Lung (tissue), 11 donors: ENCODE measurements at regions not wholly inside any gene's neighbourhood (a gene's known extent, or its start where the extent isn't known, plus 50 kb on each side); places are given as distances from the start of the nearest gene placed in this dataset.

Experiments used
- ATAC-seq: fragments of 200-7000 bp; cut with Tn5 transposase; one replicate; pipeline ENCODE4 v1.9.1; 2020; ENCODE audit warnings: moderate number of reproducible peaks; ENCODE audit not compliant: insufficient read depth, low FRiP score
- DNase-seq, 3 donors: peaks; one replicate each; pipeline ENCODE4 v3.0.0-alpha.2; 2013 to 2017
- H3K27ac ChIP-seq, 2 donors: one replicate each; pipeline ENCODE4 v1.5.1; 2013; ENCODE audit warnings: mild to moderate bottlenecking in 2 of 2, moderate library complexity in 2 of 2, control low read depth in 1 of 2, inconsistent platforms in 1 of 2, low read depth in 1 of 2, low read length in 1 of 2
- H3K27me3 ChIP-seq, 3 donors: one replicate each; pipeline ENCODE4 v1.5.1; 2013; ENCODE audit warnings: low read length in 2 of 3; ENCODE audit not compliant: control insufficient read depth in 3 of 3, insufficient read depth in 3 of 3
- H3K36me3 ChIP-seq, 4 donors: one replicate each; pipeline ENCODE4 v1.5.1; 2013; ENCODE audit warnings: low read length in 4 of 4, mild to moderate bottlenecking in 1 of 4, moderate library complexity in 1 of 4; ENCODE audit not compliant: control insufficient read depth in 4 of 4, insufficient read depth in 4 of 4
- H3K4me1 ChIP-seq, 5 donors: one replicate each; pipeline ENCODE4 v1.5.1; 2013; ENCODE audit warnings: low read length in 5 of 5, mild to moderate bottlenecking in 2 of 5, moderate library complexity in 1 of 5; ENCODE audit not compliant: control insufficient read depth in 5 of 5, insufficient read depth in 5 of 5
- H3K4me3 ChIP-seq: one replicate; pipeline ENCODE4 v1.5.1; 2013; ENCODE audit warnings: mild to moderate bottlenecking, control low read depth, moderate library complexity
- H3K9ac ChIP-seq, 2 donors: one replicate each; pipeline ENCODE4 v1.5.1; 2013; ENCODE audit warnings: low read length in 2 of 2, control low read depth in 1 of 2; ENCODE audit not compliant: insufficient read depth in 1 of 2
- H3K9me3 ChIP-seq, 4 donors: one replicate each; pipeline ENCODE4 v1.5.1; 2013; ENCODE audit warnings: low read length in 3 of 4, mild to moderate bottlenecking in 1 of 4, moderate library complexity in 1 of 4; ENCODE audit not compliant: control insufficient read depth in 4 of 4, insufficient read depth in 3 of 4
- WGBS, 2 donors: extraction: QIAGEN DNeasy Blood & Tissue Kit; methylation state at CpG; one replicate each; pipeline ENCODE4 v1.1.7; 2013; 5-methylcytosine and 5-hydroxymethylcytosine counted together
- TF ChIP-seq, protein P1 (sequence below): IDR thresholded peaks from 2 replicates; pipeline ENCODE4 v1.5.1; 2012; ENCODE audit warnings: mild to moderate bottlenecking; ENCODE audit errors: control extremely low read depth, extremely low read depth
- donor health status: control.
- donor health status: control.
- donor health status: Bipolar disorder and iron deficiency.
- donor health status: healthy.
- donor health status: DM: yes; HTN: yes; CAD: no.

GRCh38 chr11:109747839-109748238 lies 325.8 kb downstream of the C11orf87 start:
- peak; percentile 63 for ATAC-seq
- no peak overlapping the region for H3K4me3 ChIP-seq
- H3K27me3 ChIP-seq = no peaks in the 10 kb centered on the region
- no peaks in the 10 kb centered on the region for H3K36me3 ChIP-seq
- no peaks in the 10 kb centered on the region for H3K4me1 ChIP-seq
- TF ChIP-seq, protein P1, sequence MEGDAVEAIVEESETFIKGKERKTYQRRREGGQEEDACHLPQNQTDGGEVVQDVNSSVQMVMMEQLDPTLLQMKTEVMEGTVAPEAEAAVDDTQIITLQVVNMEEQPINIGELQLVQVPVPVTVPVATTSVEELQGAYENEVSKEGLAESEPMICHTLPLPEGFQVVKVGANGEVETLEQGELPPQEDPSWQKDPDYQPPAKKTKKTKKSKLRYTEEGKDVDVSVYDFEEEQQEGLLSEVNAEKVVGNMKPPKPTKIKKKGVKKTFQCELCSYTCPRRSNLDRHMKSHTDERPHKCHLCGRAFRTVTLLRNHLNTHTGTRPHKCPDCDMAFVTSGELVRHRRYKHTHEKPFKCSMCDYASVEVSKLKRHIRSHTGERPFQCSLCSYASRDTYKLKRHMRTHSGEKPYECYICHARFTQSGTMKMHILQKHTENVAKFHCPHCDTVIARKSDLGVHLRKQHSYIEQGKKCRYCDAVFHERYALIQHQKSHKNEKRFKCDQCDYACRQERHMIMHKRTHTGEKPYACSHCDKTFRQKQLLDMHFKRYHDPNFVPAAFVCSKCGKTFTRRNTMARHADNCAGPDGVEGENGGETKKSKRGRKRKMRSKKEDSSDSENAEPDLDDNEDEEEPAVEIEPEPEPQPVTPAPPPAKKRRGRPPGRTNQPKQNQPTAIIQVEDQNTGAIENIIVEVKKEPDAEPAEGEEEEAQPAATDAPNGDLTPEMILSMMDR = no peak
- 70 to 71% methylated on average over 7 of the region's 7 CpGs for WGBS, 2 donors
- peaks cover 0 to 3% (median 0%) of the 10 kb centered on the region in 4 donors for H3K9me3 ChIP-seq
- DNase-seq = no peak
- H3K9ac ChIP-seq = no peak overlapping the region
- H3K27ac ChIP-seq = no peak overlapping the region

DNA sequence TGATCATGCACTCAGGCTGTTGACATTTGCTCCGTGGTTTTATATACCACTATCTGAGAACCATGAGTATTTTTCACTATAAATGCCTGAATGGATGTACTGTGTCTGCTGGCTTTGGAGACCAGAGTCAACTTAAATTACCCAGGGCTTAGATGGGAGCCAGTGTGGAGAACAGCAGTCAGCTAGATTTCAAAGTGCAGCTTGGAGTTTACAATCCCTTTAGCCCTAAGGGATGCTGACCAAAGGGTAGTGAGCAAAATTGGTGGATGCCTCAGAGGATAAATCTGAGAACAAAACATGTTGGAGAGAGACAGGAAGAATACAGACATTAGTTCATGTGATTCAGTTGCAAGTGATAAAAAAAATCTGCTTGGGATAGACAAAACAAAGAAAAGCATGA lies 327.5 kb downstream of the C11orf87 start:
- Histone ChIP-seq H3K27me3 (no peaks in the 10 kb centered on the region), H3K9ac (no peak overlapping the region), H3K4me1 (no peaks in the 10 kb centered on the region), H3K27ac (no peak overlapping the region), H3K9me3 (peaks cover 0 to 3% (median 0%) of the 10 kb centered on the region in 4 donors), H3K4me3 (no peak overlapping the region), H3K36me3 (no peaks in the 10 kb centered on the region)
- ATAC-seq (no peak), DNase-seq (no peak)
- 46 to 76% methylated on average over 1 of the region's 1 CpG for WGBS, 2 donors
- TF ChIP-seq, protein P1 = no peak

DNA sequence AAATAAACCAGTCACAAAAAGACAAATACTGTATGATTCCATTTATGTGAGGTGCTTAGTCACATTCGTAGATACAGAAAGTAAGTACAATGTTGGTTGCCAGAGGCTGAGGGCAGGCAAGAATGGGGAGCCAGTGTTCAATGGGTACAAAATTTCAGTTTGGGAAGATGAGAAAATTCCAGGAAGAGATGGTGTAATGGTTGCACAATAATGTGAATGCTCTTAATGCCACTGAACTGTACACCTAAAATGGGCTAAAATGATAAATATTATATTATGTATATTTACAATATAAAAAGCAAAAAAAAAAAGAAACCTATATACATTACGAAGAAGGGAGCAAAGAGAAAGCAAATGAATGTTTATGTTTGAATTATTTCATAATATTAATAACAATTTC lies 329.0 kb downstream of the C11orf87 start:
- Histone ChIP-seq H3K27me3 (no peaks in the 10 kb centered on the region), H3K4me1 (no peaks in the 10 kb centered on the region), H3K9me3 (no peaks in the 10 kb centered on the region), H3K9ac (no peak overlapping the region), H3K27ac (no peak overlapping the region), H3K36me3 (no peaks in the 10 kb centered on the region), H3K4me3 (no peak overlapping the region)
- ATAC-seq = no peak
- WGBS, 2 donors = 88 to 89% methylated on average over 2 of the region's 2 CpGs
- DNase-seq = no peak
- TF ChIP-seq, protein P1 = no peak

- no peak for ATAC-seq
- Histone ChIP-seq H3K27me3 (no peaks in the 10 kb centered on the region), H3K4me3 (no peak overlapping the region), H3K36me3 (no peaks in the 10 kb centered on the region), H3K9ac (no peak overlapping the region), H3K4me1 (no peaks in the 10 kb centered on the region), H3K9me3 (no peaks in the 10 kb centered on the region), H3K27ac (no peak overlapping the region)
- 93 to 94% methylated on average over 5 of the region's 5 CpGs for WGBS, 2 donors
- TF ChIP-seq, protein P1 = no peak
- DNase-seq = no peak
Observed at GRCh38 chr11:109752212-109752825, 330.3 kb downstream of the C11orf87 start.
